Common myeloid progenitor, CD34-positive (primary cell): ENCODE measurements at regions not wholly inside any gene's neighbourhood (a gene's known extent, or its start where the extent isn't known, plus 50 kb on each side); places are given as distances from the start of the nearest gene placed in this dataset.

ENCODE experiments used
- CTCF ChIA-PET: fragments of 350-600 bp; sonication (Branson Sonifier 250); formaldehyde crosslinking; loops from one replicate; lab custom pipeline; 2021; ENCODE audit warnings: antibody characterized with exemption; lab: Charles Lee
- POLR2A ChIA-PET: fragments of 350-600 bp; sonication (Branson Sonifier 250); formaldehyde crosslinking; loops from one replicate; lab custom pipeline; 2021; ENCODE audit warnings: antibody characterized with exemption; lab: Charles Lee
- DNase-seq, 3 donors: peaks; one replicate each; pipeline versions ENCODE4 v3.0.0 to v3.0.0-alpha.2; 2013
- H3K27ac ChIP-seq, 2 experiments: 1 replicate in 1 of 2; 2 replicates in 1 of 2; pipeline ENCODE4 v1.7.0; 2013; ENCODE audit warnings: inconsistent platforms in 2 of 2, low read length in 2 of 2, mild to moderate bottlenecking in 2 of 2, low read depth in 1 of 2, moderate library complexity in 1 of 2; ENCODE audit not compliant: severe bottlenecking in 2 of 2, insufficient read depth in 1 of 2, poor library complexity in 1 of 2
- H3K27me3 ChIP-seq, 5 experiments: replicated peaks in 2 of 5; 1 replicate in 3 of 5; 2 replicates in 2 of 5; pipeline versions ENCODE4 v1.6.1 to v1.7.0; 2013; ENCODE audit warnings: low read length in 4 of 5, mild to moderate bottlenecking in 2 of 5, moderate library complexity in 2 of 5, inconsistent platforms in 1 of 5; ENCODE audit not compliant: insufficient read depth in 5 of 5, control insufficient read depth in 4 of 5
- H3K36me3 ChIP-seq, 4 experiments: 1 replicate in 2 of 4; 2 replicates in 2 of 4; pipeline versions ENCODE4 v1.6.1 to v1.7.0; 2013; ENCODE audit warnings: low read length in 3 of 4, control low read depth in 1 of 4, mild to moderate bottlenecking in 1 of 4; ENCODE audit not compliant: control insufficient read depth in 4 of 4, insufficient read depth in 4 of 4
- H3K4me1 ChIP-seq, 4 experiments: 1 replicate in 3 of 4; 2 replicates in 1 of 4; pipeline versions ENCODE4 v1.6.1 to v1.7.1; 2013; ENCODE audit warnings: low read length in 3 of 4, mild to moderate bottlenecking in 3 of 4, control low read depth in 1 of 4, inconsistent platforms in 1 of 4, moderate library complexity in 1 of 4; ENCODE audit not compliant: control insufficient read depth in 4 of 4, insufficient read depth in 4 of 4; ENCODE audit errors: control extremely low read depth in 1 of 4
- H3K4me3 ChIP-seq, 7 experiments: 1 replicate in 4 of 7; 2 replicates in 3 of 7; pipeline versions ENCODE4 v1.5.1 to v1.7.0; 2013; ENCODE audit warnings: mild to moderate bottlenecking in 7 of 7, low read length in 6 of 7, moderate library complexity in 6 of 7, inconsistent platforms in 2 of 7, low read depth in 2 of 7, control low read depth in 1 of 7; ENCODE audit not compliant: insufficient read depth in 4 of 7, control insufficient read depth in 1 of 7; ENCODE audit errors: extremely low read depth in 1 of 7
- H3K9me3 ChIP-seq, 5 experiments: 1 replicate in 4 of 5; 2 replicates in 1 of 5; pipeline versions ENCODE4 v1.6.1 to v1.7.1; 2013; ENCODE audit warnings: low read length in 4 of 5, mild to moderate bottlenecking in 2 of 5, inconsistent platforms in 1 of 5, low read depth in 1 of 5, moderate library complexity in 1 of 5; ENCODE audit not compliant: control insufficient read depth in 4 of 5, insufficient read depth in 2 of 5; ENCODE audit errors: control extremely low read depth in 1 of 5
- WGBS: methylation state at CpG from one replicate; pipeline ENCODE4 v1.1.5; 2013; ENCODE audit not compliant: insufficient coverage; 5-methylcytosine and 5-hydroxymethylcytosine counted together

DNA sequence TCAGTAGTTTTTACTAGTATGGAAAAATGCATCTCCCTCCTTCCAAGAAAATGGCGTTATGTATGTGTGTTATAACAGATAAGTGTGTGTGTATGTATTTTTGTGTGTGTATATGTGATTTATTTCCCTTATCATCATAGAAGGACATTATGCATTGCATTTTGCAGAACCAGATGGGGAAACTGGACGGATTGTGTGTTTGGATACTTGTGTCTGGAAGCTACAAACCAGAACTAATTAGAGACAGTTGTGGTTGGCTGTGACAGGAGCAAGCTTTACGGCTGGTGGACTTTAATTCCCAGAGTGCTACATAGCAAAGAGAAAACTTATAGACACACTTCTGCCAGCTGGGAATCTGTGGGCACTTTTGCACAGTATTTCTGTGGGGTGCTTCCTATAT lies 162.5 kb downstream of the RWDD3 start:
- CTCF ChIA-PET, result no interaction called here
- no peaks in the 10 kb centered on the region for H3K36me3 ChIP-seq
- no peak overlapping the region for H3K4me3 ChIP-seq
- H3K9me3 ChIP-seq, result peaks cover 0 to 2% (median 0%) of the 10 kb centered on the region in 5 experiments
- POLR2A ChIA-PET, result no interaction called here
- no peaks in the 10 kb centered on the region for H3K4me1 ChIP-seq
- H3K27me3 ChIP-seq, result no peaks in the 10 kb centered on the region
- H3K27ac ChIP-seq, result no peak overlapping the region
- no peak for DNase-seq
- WGBS, result 83% methylated on average over 1 of the region's 3 CpGs

DNA sequence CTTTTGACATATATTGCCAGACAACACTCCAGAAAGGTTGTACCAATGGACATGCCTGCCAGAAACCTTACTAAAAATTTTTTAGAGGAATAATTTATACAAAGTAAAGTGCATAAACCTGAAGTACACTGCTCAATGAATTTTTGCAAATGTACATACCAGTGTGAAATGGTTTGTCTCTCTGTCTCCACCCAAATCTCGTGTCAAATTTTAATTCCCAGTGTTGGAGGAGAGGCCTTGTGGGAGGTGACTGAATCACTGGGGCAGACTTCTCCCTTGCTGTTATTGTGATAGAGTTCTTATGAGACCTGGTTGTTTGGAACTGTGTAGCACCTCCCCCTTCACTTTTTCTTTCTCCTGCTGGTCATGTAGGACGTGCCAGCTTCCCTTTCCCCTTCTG lies 168.8 kb downstream of the RWDD3 start:
- Histone ChIP-seq H3K27ac (no peak overlapping the region), H3K9me3 (peaks cover 0 to 2% (median 0%) of the 10 kb centered on the region in 5 experiments), H3K36me3 (no peaks in the 10 kb centered on the region), H3K4me1 (no peaks in the 10 kb centered on the region), H3K27me3 (peaks cover 0 to 11% (median 2%) of the 10 kb centered on the region in 5 experiments), H3K4me3 (no peak overlapping the region)
- POLR2A ChIA-PET, result no interaction called here
- whole genome bisulfite sequencing, result no CpG with 5 or more reads among the region's 2 CpGs
- CTCF ChIA-PET, result no interaction called here
- DNase-seq, result no peak

DNA sequence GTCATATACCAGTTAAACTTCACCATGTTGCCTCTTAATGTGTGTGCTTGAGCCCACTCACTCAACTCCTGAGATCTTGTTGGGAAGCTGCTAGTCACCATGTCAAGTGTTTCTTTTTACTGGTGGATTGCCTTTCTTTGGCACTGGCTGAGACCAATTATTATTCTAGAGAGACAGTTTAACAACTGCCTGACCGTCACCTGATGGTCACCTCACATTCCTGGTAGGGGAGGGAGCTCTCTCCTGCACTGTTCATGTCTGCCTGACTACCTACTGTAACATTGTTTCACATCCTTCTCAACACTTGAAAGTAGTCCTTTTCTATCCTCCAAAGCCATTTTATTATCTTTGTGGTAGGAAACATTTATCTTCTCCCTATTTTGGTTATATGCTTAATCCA lies 172.3 kb downstream of the RWDD3 start:
- no CpG with 5 or more reads among the region's 1 CpG for WGBS
- POLR2A ChIA-PET, result no interaction called here
- no peaks in the 10 kb centered on the region for H3K4me1 ChIP-seq
- no peak for DNase-seq
- CTCF ChIA-PET, result no interaction called here
- H3K36me3 ChIP-seq, result no peaks in the 10 kb centered on the region
- peaks cover 0 to 2% (median 0%) of the 10 kb centered on the region in 5 experiments for H3K9me3 ChIP-seq
- peaks cover 2 to 29% (median 6%) of the 10 kb centered on the region in 5 experiments for H3K27me3 ChIP-seq
- no peak overlapping the region for H3K27ac ChIP-seq
- H3K4me3 ChIP-seq, result no peak overlapping the region

GRCh38 chr1:95407131-95407885 lies 173.3 kb downstream of the RWDD3 start:
- DNase-seq, result no peak
- 73% methylated on average over 8 of the region's 10 CpGs for WGBS
- POLR2A ChIA-PET, result no interaction called here

DNA sequence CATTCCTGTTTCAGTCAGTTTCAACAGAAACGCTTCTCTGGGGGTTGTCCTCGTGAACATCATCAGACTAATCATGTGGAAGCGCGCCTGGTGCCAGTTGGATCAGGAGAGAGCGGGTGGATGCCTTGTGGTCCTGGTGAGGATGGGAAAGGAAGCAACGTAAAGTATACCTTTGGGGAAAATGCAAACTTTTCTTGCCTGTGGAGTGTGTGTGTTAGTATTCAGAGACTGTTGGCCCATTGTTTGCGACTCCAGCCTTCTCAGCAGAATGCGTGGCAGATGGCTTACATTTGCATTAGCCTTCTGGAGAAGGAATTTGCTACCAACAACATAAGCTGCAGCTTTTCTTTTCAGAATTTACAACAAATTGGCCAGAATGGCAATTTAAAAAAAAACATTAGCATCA lies 173.9 kb downstream of the RWDD3 start:
- Histone ChIP-seq H3K27ac (no peak overlapping the region), H3K9me3 (peaks cover 0 to 2% (median 0%) of the 10 kb centered on the region in 5 experiments), H3K4me1 (no peaks in the 10 kb centered on the region), H3K4me3 (no peak overlapping the region), H3K36me3 (no peaks in the 10 kb centered on the region), H3K27me3 (peaks cover 2 to 29% (median 6%) of the 10 kb centered on the region in 5 experiments)
- ChIA-PET CTCF (no interaction called here), POLR2A (no interaction called here)
- WGBS, result 44% methylated on average over 6 of the region's 8 CpGs
- no peak for DNase-seq

More at GRCh38 chr1:95407131-95407885, 173.3 kb downstream of the RWDD3 start:
- Histone ChIP-seq H3K4me1 (no peaks in the 10 kb centered on the region), H3K27ac (no peak overlapping the region), H3K4me3 (no peak overlapping the region), H3K9me3 (peaks cover 0 to 2% (median 0%) of the 10 kb centered on the region in 5 experiments), H3K27me3 (peaks cover 2 to 29% (median 6%) of the 10 kb centered on the region in 5 experiments), H3K36me3 (no peaks in the 10 kb centered on the region)
- CTCF ChIA-PET, result no interaction called here

DNA sequence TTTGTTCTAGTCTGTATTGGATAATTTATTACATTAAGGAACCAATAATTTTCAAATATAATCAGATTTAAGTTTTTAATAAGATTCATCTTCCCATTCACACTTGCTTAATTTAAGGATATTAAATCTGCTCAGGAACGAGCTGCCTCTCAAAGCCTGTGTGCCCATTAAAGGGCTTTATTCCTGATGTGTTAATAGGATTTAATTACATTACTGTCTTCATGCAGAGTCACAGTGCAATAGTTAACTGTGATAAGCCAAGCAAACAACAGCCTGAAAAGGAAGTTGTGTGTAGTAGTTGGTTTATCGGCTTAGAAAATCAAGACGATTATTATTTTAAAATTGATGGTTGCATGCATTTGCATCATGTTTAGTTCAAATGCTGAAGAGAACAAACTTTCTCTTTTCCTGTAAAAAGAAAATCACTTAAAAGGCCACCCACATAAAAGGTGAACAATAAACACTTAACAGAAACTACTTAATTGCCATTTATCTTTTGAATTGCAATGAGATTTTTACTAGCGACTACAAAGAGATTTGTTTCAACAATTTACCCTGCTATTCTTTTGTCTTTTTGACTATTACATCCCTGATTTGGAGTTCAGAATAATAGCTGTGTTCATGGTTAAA lies 174.6 kb downstream of the RWDD3 start:
- ChIA-PET CTCF (no interaction called here), POLR2A (no interaction called here)
- peaks cover 2 to 29% (median 6%) of the 10 kb centered on the region in 5 experiments for H3K27me3 ChIP-seq
- H3K36me3 ChIP-seq, result no peaks in the 10 kb centered on the region
- H3K4me3 ChIP-seq, result no peak overlapping the region
- WGBS, result 17% methylated on average over 1 of the region's 4 CpGs
- peaks cover 0 to 2% (median 0%) of the 10 kb centered on the region in 5 experiments for H3K9me3 ChIP-seq
- DNase-seq, result no peak
- H3K27ac ChIP-seq, result no peak overlapping the region
- H3K4me1 ChIP-seq, result no peaks in the 10 kb centered on the region

GRCh38 chr1:95409276-95409675 lies 175.3 kb downstream of the RWDD3 start:
- Histone ChIP-seq H3K36me3 (no peaks in the 10 kb centered on the region), H3K4me3 (no peak overlapping the region), H3K27me3 (peaks cover 2 to 29% (median 6%) of the 10 kb centered on the region in 5 experiments), H3K9me3 (peaks cover 0 to under 1% (median 0%) of the 10 kb centered on the region in 5 experiments), H3K4me1 (no peaks in the 10 kb centered on the region), H3K27ac (no peak overlapping the region)
- DNase-seq, result no peak
- ChIA-PET POLR2A (no interaction called here), CTCF (no interaction called here)
- 29% methylated on average over 1 of the region's 1 CpG for WGBS
